HG03159 (cell line): ENCODE measurements at regions not wholly inside any gene's neighbourhood (a gene's known extent, or its start where the extent isn't known, plus 50 kb on each side); places are given as distances from the start of the nearest gene placed in this dataset.

Experiments
- ATAC-seq: cut with Tn5 transposase; IDR thresholded peaks from one replicate; pipeline ENCODE4 v1.9.1; 2021; ENCODE audit warnings: mild to moderate bottlenecking, moderate library complexity; ENCODE audit not compliant: unreplicated experiment

DNA sequence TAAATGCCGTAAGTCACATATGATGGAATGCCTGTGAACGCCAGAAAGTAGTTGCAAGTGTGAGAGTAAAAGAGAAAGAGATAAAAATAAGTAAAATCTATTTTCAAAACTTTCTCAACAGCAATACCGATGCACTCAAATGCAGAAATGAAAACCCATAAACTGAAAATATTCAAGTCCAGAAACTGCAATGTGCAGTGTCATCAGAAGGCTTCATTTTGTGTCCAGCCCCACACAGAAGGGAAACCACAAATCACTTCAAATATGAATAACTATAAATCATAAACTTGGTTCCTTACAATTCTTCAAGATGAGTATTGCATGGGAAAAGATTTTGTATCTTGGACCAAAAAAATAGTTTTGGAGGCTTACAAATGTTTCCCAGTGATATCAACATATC, 375.2 kb upstream of the ANO5 start:
- no peak for ATAC-seq

DNA sequence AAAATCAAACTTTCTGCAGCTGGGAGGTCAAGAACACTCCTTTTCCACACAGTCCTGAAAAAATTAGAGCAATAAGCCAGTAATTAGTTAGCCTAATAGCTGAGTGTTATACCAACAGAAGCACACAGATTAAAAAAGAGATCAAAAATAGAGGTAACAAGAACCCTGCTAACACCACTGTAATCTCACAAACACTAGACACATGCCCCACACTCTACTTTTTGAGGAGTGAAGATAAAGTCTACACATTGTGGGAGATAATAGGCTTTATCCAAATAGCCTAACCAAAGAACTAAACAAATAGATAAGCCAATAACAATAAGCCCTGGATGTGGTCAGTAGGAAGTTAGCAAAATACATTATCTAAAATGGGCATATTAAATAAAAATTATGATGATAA, 372.7 kb upstream of the ANO5 start:
- ATAC-seq = no peak

- no peak for ATAC-seq
Observed at GRCh38 chr11:21825127-21825526, 367.8 kb upstream of the ANO5 start.

- ATAC-seq = no peak
Observed at GRCh38 chr11:21838427-21838826, 354.5 kb upstream of the ANO5 start.

- ATAC-seq = no peak
Observed at GRCh38 chr11:21839796-21840195, 353.1 kb upstream of the ANO5 start.

DNA sequence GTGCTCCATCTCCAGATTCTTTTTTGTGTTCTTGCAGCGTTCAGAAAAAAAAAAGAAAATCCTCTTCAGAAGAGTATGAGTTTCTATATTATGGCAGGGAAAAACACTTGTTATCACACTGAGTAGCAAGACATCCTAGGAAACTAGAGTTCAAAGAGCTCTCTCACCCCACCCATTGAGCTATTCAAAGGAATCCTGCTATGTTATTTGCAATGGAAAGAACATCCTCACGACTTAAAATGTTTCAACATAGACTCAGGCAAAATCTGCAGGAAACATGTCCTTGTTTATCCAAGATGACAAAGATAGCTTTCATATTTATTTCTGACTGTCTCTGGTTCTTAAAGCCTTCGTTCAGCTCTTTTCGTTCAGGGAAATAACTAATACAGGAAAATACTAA, 331.6 kb upstream of the ANO5 start:
- ATAC-seq = no peak

GRCh38 chr11:21865541-21865940, 327.3 kb upstream of the ANO5 start:
- ATAC-seq = no peak

DNA sequence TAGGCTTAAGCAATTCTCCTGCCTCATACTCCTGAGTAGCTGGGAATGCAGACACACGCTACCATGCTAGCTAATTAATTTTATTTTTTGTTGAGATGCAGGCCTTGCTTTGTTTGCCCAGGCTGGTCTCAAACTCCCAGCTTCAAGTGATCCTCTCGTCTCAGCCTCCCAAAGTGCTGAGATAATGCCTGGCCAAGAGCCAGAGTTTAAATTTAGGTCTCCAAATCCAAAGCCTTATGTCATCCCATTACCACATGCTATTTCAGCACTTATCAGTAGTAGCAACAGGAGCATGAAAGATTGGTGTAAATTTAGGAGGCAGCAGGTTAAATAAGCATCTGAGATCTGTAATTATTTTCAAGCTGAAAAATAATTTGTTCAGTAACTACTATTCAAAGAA, 326.1 kb upstream of the ANO5 start:
- ATAC-seq = no peak

DNA sequence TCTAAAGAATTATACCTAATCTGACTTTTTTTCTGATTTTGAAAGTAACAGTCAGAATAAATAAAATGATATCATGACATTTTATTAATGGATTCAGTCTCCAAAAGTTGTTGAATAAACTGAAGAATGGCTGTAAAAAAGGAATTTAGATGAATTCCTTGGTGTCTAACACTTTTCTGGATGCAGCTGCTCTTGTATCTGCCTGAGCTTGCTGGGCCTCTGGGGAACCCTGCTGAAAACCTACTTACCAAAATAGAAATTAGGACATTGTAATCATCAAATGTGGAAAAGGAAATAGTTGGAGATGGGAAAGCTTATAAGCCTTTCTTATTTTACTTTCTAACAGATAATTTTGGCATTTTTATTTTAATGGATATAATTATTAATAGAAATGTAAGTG, 315.7 kb upstream of the ANO5 start:
- no peak for ATAC-seq

DNA sequence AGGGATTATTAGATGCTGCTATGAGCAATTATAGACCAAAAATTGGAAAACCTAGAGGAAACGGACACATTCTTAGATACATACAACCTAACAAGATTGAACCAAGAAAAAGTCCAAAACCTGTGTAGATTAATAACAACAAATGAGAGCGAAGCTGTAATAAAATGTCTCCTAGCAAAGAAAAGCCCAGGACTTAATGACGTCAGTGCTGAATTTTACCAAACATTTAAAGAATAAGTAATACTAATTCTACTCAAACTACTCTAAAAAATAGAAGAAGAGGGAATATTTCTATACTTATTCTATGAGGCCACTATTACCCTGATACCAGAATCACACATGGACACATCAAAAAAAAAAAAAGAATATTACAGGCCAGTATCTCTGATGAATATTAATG, 309.5 kb upstream of the ANO5 start:
- no peak for ATAC-seq

- ATAC-seq = no peak
Observed at GRCh38 chr11:21888814-21889213, 304.1 kb upstream of the ANO5 start.

DNA sequence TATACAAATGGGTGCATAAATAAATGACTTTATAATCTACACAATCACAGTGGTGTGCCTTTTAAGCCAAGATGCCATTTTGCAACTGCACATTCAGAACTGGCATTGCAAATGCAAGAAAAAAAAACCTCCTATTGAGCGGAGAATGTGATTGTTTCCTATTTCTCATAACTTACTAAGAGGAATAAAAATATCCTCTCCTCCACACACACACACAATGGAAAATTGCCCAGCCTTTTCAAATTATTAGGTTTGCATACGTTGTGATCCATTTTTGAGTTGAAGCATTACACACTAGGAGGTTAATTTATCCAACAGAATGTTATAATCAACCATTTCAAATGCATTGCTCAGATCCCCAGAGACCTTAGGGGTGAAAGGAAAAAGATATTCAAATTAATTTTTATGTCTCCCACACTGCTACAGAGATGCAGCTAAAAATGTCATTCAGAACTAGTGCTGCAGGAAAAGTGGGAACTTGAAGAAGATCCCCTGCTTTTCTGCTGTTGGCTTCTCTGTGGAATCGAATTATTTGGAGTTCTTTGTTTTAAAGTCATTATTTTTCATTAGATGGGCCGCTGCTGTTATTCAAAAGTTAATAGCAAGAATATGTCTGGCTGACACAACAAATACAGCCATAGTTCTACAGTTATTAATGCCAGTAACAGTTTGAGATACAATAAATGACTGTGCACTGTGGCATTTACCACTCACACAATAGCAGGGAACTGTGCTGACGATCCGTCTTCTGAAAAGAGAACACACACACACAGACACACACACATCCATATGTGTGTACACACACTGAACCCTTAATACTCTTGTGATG, 299.9 kb upstream of the ANO5 start:
- no peak for ATAC-seq

DNA sequence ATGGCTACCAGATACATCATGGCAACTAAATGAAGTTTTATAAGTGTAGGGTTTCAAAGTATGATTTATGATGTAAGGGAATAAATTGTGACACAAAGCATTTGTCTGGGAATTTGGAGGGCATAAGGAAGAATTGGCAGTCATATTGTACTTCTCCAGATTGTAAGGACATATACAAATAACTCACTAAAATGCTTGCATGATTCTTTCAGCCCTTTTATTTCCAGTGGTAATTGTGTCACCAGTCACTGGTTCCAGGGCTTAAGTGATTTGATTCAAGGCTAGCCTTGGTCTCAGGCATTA, 299.4 kb upstream of the ANO5 start:
- ATAC-seq = no peak

GRCh38 chr11:21894492-21894891, 298.4 kb upstream of the ANO5 start:
- ATAC-seq = no peak

- ATAC-seq = no peak
Observed at GRCh38 chr11:21895686-21896085, 297.2 kb upstream of the ANO5 start.

GRCh38 chr11:21896216-21896615, 296.7 kb upstream of the ANO5 start:
- no peak for ATAC-seq

GRCh38 chr11:21896746-21897602, 295.9 kb upstream of the ANO5 start:
- no peak for ATAC-seq

- no peak for ATAC-seq
Observed at GRCh38 chr11:21897752-21898151, 295.1 kb upstream of the ANO5 start.

- no peak for ATAC-seq
Observed at GRCh38 chr11:21908211-21908610, 284.7 kb upstream of the ANO5 start.

DNA sequence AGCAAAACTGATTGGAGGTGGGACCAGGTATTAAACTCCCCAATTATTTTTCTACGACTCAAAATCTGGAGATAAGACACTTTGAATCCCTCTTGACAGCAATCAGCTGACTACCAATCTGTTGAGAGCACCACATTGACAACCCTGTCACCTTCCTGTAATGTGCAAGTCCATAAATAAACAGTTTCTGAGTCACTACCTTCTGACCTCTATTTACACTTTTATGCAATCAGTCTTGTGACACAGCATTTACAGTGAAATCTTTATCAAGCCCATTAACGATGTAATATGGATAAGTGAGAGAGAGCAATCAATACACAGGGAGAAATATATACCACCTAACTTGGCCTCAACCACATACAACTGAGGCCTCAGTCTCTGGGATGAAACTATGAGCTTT, 283.7 kb upstream of the ANO5 start:
- no peak for ATAC-seq

DNA sequence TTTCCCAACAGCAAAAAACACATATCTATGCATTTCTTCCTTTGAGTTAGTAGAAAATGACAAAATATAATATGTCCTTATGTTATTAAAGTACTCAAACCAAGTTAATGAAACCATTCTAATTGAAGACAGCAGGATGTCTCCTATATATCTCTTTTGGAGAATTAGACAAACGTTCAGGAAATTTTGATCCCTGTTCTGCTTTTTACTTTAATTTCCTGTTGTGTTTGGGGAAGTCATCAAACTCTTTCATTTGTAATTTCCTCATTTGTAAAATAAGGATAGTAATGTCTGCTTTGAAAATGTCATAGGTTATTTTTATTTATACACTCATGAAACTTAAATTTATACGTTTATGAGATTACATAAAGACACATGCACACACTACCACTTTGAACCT, 281.8 kb upstream of the ANO5 start:
- ATAC-seq = no peak

DNA sequence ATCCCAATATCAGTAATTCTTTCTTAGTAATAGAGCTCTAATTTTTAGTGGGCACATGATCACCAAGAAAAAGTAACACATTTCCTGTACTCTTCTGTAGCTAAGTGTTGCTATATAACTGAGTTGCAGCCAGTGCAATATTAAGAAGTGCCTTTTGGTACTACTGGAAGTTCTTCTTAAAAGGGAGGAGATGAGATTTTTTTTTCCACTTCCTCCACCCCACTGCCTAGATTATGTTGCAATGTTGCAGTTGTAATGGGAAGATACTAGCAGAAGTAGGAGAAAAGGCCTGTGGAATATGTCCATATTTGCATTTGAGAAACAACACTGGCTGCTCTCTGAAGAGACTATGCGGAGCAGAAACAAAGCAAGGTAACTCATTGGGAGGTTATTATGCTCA, 280.6 kb upstream of the ANO5 start:
- ATAC-seq = no peak
